ENCODE measurements at regions not wholly inside any gene's neighbourhood (a gene's known extent, or its start where the extent isn't known, plus 50 kb on each side); places are given as distances from the start of the nearest gene placed in this dataset.

- WGBS, 3 donors: 32 to 41% (median 34%) methylated on average over 2 of the region's 2 CpGs
- Histone ChIP-seq H3K9me3 (no peaks in the 10 kb centered on the region), H3K36me3 (ENCODE audit: insufficient read depth in 1 of 2, low read depth in 1 of 2) (no peaks in the 10 kb centered on the region), H3K4me3 (no peak overlapping the region), H3K27me3 (ENCODE audit: insufficient read depth in 3 of 3, low read length in 2 of 3) (no peaks in the 10 kb centered on the region), H3K4me1 (no peaks in the 10 kb centered on the region), H3K27ac (peak overlapping the region; percentile 67)
- TF ChIP-seq CTCF (IDR thresholded peaks at IDR 0.05): no peak
- intact Hi-C loops (cut with DNase I): no loop called here
- ATAC-seq (peak in 3 of 4 donors; percentile 84 to 86 (median 86)), DNase-seq (no peak)
Observed at GRCh38 chr2:156763174-156763573, 327.0 kb downstream of the GPD2 start.

GRCh38 chr2:156765043-156765442 lies 328.9 kb downstream of the GPD2 start:
- no peak for ATAC-seq
- H3K27ac ChIP-seq: no peak overlapping the region
- H3K36me3 ChIP-seq (ENCODE audit: insufficient read depth in 1 of 2, low read depth in 1 of 2): no peaks in the 10 kb centered on the region
- peaks cover 9% of the 10 kb centered on the region for H3K9me3 ChIP-seq
- no peak overlapping the region for H3K4me3 ChIP-seq
- TF ChIP-seq CTCF (IDR thresholded peaks at IDR 0.05): no peak
- H3K4me1 ChIP-seq: no peaks in the 10 kb centered on the region
- no peaks in the 10 kb centered on the region for H3K27me3 ChIP-seq (ENCODE audit: insufficient read depth in 3 of 3, low read length in 2 of 3)
- 58 to 73% (median 67%) methylated on average over 2 of the region's 2 CpGs for WGBS, 3 donors
- intact Hi-C loops (cut with DNase I): no loop called here
- DNase-seq: no peak

- Histone ChIP-seq H3K4me3 (no peak overlapping the region), H3K4me1 (no peaks in the 10 kb centered on the region), H3K27ac (no peak overlapping the region), H3K27me3 (ENCODE audit: insufficient read depth in 3 of 3, low read length in 2 of 3) (no peaks in the 10 kb centered on the region), H3K36me3 (ENCODE audit: insufficient read depth in 1 of 2, low read depth in 1 of 2) (no peaks in the 10 kb centered on the region), H3K9me3 (peaks cover 11% of the 10 kb centered on the region)
- TF ChIP-seq CTCF (IDR thresholded peaks at IDR 0.05): no peak
- 77 to 87% (median 85%) methylated on average over 1 of the region's 1 CpG for WGBS, 3 donors
- intact Hi-C loops (cut with DNase I): no loop called here
- ATAC-seq (no peak), DNase-seq (no peak)
Observed at GRCh38 chr2:156765450-156765849, 329.3 kb downstream of the GPD2 start.

GRCh38 chr2:156769802-156770201 lies 333.6 kb downstream of the GPD2 start:
- no peak overlapping the region for H3K27ac ChIP-seq
- no peaks in the 10 kb centered on the region for H3K4me1 ChIP-seq
- peaks cover 18% of the 10 kb centered on the region for H3K9me3 ChIP-seq
- ATAC-seq (no peak), DNase-seq (no peak)
- H3K27me3 ChIP-seq (ENCODE audit: insufficient read depth in 3 of 3, low read length in 2 of 3): no peaks in the 10 kb centered on the region
- intact Hi-C loops (cut with DNase I): no loop called here
- 63 to 72% (median 68%) methylated on average over 1 of the region's 1 CpG for WGBS, 3 donors
- no peak for TF ChIP-seq CTCF (IDR thresholded peaks at IDR 0.05)
- H3K36me3 ChIP-seq (ENCODE audit: insufficient read depth in 1 of 2, low read depth in 1 of 2): no peaks in the 10 kb centered on the region
- H3K4me3 ChIP-seq: no peak overlapping the region

GRCh38 chr2:156778916-156779315 lies 342.7 kb downstream of the GPD2 start:
- H3K36me3 ChIP-seq (ENCODE audit: insufficient read depth in 1 of 2, low read depth in 1 of 2): no peaks in the 10 kb centered on the region
- H3K27me3 ChIP-seq (ENCODE audit: insufficient read depth in 3 of 3, low read length in 2 of 3): no peaks in the 10 kb centered on the region
- no peak overlapping the region for H3K27ac ChIP-seq
- H3K4me1 ChIP-seq: no peaks in the 10 kb centered on the region
- DNase-seq (no peak), ATAC-seq (no peak)
- 81 to 86% (median 86%) methylated on average over 3 of the region's 3 CpGs for WGBS, 3 donors
- H3K9me3 ChIP-seq: no peaks in the 10 kb centered on the region
- intact Hi-C loops (cut with DNase I): no loop called here
- no peak overlapping the region for H3K4me3 ChIP-seq
- no peak for TF ChIP-seq CTCF (IDR thresholded peaks at IDR 0.05)
